Ovary (tissue), 7 donors: ENCODE measurements at regions not wholly inside any gene's neighbourhood (a gene's known extent, or its start where the extent isn't known, plus 50 kb on each side); places are given as distances from the start of the nearest gene placed in this dataset.
"Not testable (repeated sequence)": the region's sequence is repeated elsewhere in the genome, so short reads cannot be mapped to it uniquely, and the experiment has no call there.

ENCODE experiments used
- DNase-seq, 5 donors: peaks; one replicate each; pipeline ENCODE4 v3.0.0-alpha.2; 2019 to 2020
- H3K27ac ChIP-seq, 2 donors: fragments of 200-600 bp; one replicate each; pipeline versions ENCODE4 v1.5.1 to v1.8.0; 2019 to 2022
- H3K27me3 ChIP-seq: fragments of 200-600 bp; one replicate; pipeline ENCODE4 v1.8.0; 2022
- H3K36me3 ChIP-seq: fragments of 200-600 bp; sonication (generic); one replicate; pipeline ENCODE4 v1.5.1; 2019
- H3K4me1 ChIP-seq: one replicate; pipeline ENCODE4 v1.8.1; 2013; ENCODE audit warnings: mild to moderate bottlenecking, moderate library complexity; ENCODE audit not compliant: insufficient read depth
- H3K4me3 ChIP-seq: fragments of 200-600 bp; sonication (generic); one replicate; pipeline ENCODE4 v1.5.1; 2017
- H3K9me3 ChIP-seq, 2 donors: fragments of 200-600 bp in 1 of 2; sonication (generic) in 1 of 2; one replicate each; pipeline versions ENCODE4 v1.5.1 to v1.8.1; 2013 to 2019; ENCODE audit warnings: mild to moderate bottlenecking in 1 of 2, moderate library complexity in 1 of 2
- EP300 ChIP-seq: sonication (generic); formaldehyde crosslinking; IDR thresholded peaks from one replicate; pipeline ENCODE4 v1.6.1; 2017; ENCODE audit warnings: antibody characterized with exemption
- POLR2A ChIP-seq: fragments of 450-650 bp; IDR thresholded peaks from one replicate; pipeline ENCODE4 v1.6.1; 2017; ENCODE audit warnings: antibody characterized with exemption, mild to moderate bottlenecking, moderate library complexity
- WGBS, 3 donors: extraction: QIAGEN DNeasy Blood & Tissue Kit in 1 of 3; methylation state at CpG; one replicate each; pipeline versions ENCODE4 v1.1.5 to v1.1.7; 2013 to 2017; 5-methylcytosine and 5-hydroxymethylcytosine counted together
- intact Hi-C, 4 donors: fragments of 100-400 bp; cut with DNase I; formaldehyde crosslinking; loops; one replicate each; pipeline versions ENCODE4 v1.11.0 to v1.15.1; 2022 to 2023
- TF ChIP-seq, protein P1 (sequence below), 3 donors: fragments of 450-650 bp in 2 of 3; fragments of 200-600 bp in 1 of 3; IDR thresholded peaks; one replicate each; pipeline versions ENCODE4 v1.5.1 to v1.8.0; 2016 to 2022; ENCODE audit warnings: antibody characterized with exemption in 3 of 3, mild to moderate bottlenecking in 1 of 3
- donor health status: DM: no; HTN: no; CAD: no; lungs with moderate emphysema.
- donor health status: DM: no; HTN: no; CAD: no.
- donor health status: Bipolar disorder and iron deficiency.
- donor health status: DM: no; HTN: no; CAD: no.
- donor health status: DM: yes; HTN: yes; CAD: no.

GRCh38 chr15:36156879-36157427 lies 422.5 kb upstream of the CDIN1 start:
- H3K36me3 ChIP-seq, result no peaks in the 10 kb centered on the region
- H3K4me1 ChIP-seq, result peaks cover 4% of the 10 kb centered on the region
- no peaks in the 10 kb centered on the region for H3K9me3 ChIP-seq
- intact Hi-C loops, result no loop called here
- no peak overlapping the region for H3K4me3 ChIP-seq
- 5 to 22% (median 9%) methylated on average over 1 of the region's 1 CpG for WGBS, 3 donors
- H3K27ac ChIP-seq, result no peak overlapping the region
- TF ChIP-seq, protein P1, sequence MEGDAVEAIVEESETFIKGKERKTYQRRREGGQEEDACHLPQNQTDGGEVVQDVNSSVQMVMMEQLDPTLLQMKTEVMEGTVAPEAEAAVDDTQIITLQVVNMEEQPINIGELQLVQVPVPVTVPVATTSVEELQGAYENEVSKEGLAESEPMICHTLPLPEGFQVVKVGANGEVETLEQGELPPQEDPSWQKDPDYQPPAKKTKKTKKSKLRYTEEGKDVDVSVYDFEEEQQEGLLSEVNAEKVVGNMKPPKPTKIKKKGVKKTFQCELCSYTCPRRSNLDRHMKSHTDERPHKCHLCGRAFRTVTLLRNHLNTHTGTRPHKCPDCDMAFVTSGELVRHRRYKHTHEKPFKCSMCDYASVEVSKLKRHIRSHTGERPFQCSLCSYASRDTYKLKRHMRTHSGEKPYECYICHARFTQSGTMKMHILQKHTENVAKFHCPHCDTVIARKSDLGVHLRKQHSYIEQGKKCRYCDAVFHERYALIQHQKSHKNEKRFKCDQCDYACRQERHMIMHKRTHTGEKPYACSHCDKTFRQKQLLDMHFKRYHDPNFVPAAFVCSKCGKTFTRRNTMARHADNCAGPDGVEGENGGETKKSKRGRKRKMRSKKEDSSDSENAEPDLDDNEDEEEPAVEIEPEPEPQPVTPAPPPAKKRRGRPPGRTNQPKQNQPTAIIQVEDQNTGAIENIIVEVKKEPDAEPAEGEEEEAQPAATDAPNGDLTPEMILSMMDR (IDR thresholded peaks at IDR 0.05), result no peak
- TF ChIP-seq POLR2A, result no peak
- peak in 1 of 5 donors; percentile 17 for DNase-seq
- H3K27me3 ChIP-seq, result no peaks in the 10 kb centered on the region

GRCh38 chr15:36160351-36160750 lies 419.1 kb upstream of the CDIN1 start:
- Histone ChIP-seq H3K36me3 (no peaks in the 10 kb centered on the region), H3K9me3 (no peaks in the 10 kb centered on the region), H3K4me3 (no peak overlapping the region), H3K4me1 (peaks cover 4% of the 10 kb centered on the region), H3K27me3 (no peaks in the 10 kb centered on the region), H3K27ac (no peak overlapping the region)
- no peak for DNase-seq
- TF ChIP-seq POLR2A, result no peak
- no peak for TF ChIP-seq EP300
- TF ChIP-seq, protein P1 (IDR thresholded peaks at IDR 0.05), result no peak
- intact Hi-C loops, result no loop called here
- 88 to 98% (median 95%) methylated on average over 1 of the region's 1 CpG for WGBS, 3 donors

GRCh38 chr15:36161108-36161507 lies 418.3 kb upstream of the CDIN1 start:
- H3K4me1 ChIP-seq, result peaks cover 4% of the 10 kb centered on the region
- intact Hi-C loops, result no loop called here
- TF ChIP-seq POLR2A (no peak), EP300 (no peak)
- TF ChIP-seq, protein P1 (IDR thresholded peaks at IDR 0.05), result no peak
- H3K36me3 ChIP-seq, result no peaks in the 10 kb centered on the region
- H3K27ac ChIP-seq, result no peak overlapping the region
- no peaks in the 10 kb centered on the region for H3K9me3 ChIP-seq
- DNase-seq, result no peak
- no peaks in the 10 kb centered on the region for H3K27me3 ChIP-seq
- no peak overlapping the region for H3K4me3 ChIP-seq

GRCh38 chr15:36161771-36162212 lies 417.6 kb upstream of the CDIN1 start:
- Histone ChIP-seq H3K4me3 (no peak overlapping the region), H3K36me3 (no peaks in the 10 kb centered on the region), H3K27me3 (no peaks in the 10 kb centered on the region), H3K27ac (no peak overlapping the region), H3K9me3 (no peaks in the 10 kb centered on the region), H3K4me1 (peaks cover 4% of the 10 kb centered on the region)
- intact Hi-C loops, result no loop called here
- peak in 2 of 5 donors; percentile 16 to 38 for DNase-seq
- WGBS, 3 donors, result 11 to 20% (median 18%) methylated on average over 2 of the region's 2 CpGs
- TF ChIP-seq POLR2A (no peak), EP300 (no peak)
- TF ChIP-seq, protein P1 (IDR thresholded peaks at IDR 0.05), result no peak

- H3K4me3 ChIP-seq, H3K4me1 ChIP-seq, H3K9me3 ChIP-seq, DNase-seq, H3K27ac ChIP-seq, H3K27me3 ChIP-seq, H3K36me3 ChIP-seq, intact Hi-C loops: not testable (repeated sequence)
- WGBS, 3 donors, result 93 to 97% (median 96%) methylated on average over 13 of the region's 13 CpGs
These were observed 415.4 kb upstream of the CDIN1 start for GRCh38 chr15:36163983-36164382.
